ENCODE measurements at regions not wholly inside any gene's neighbourhood (a gene's known extent, or its start where the extent isn't known, plus 50 kb on each side); places are given as distances from the start of the nearest gene placed in this dataset.

DNA sequence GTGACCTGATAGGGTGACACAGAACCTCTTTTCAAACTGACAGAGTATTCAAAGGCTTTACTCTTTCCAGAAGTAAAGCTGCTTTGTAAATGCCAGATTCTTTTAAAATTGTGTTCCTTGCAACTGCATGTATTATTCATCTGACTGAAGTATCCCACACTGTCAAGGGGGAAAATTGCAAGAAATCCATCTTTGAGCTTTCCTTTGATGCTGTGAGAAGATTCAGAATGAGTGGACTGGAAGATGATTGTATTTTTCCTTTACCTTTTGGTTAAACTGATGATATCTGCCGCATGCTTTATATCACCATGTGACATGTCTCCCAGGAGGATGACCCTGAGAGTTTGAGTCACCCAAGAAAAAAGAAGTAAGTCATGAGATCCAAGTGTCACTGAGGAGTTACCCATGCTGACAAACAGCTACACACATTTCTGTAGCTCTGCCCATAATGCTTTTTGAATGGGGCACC, 250.8 kb upstream of the CBLB start:
- Histone ChIP-seq H3K27ac (no peak overlapping the region), H3K4me1 (ENCODE audit: control insufficient read depth in 1 of 2, low read depth in 2 of 2) (no peaks in the 10 kb centered on the region), H3K4me3 (no peak overlapping the region), H3K9me3 (no peaks in the 10 kb centered on the region), H3K27me3 (replicated peaks; ENCODE audit: insufficient read depth) (no peaks in the 10 kb centered on the region), H3K36me3 (no peaks in the 10 kb centered on the region)
- DNase-seq (ENCODE audit: low spot score) (no peak), ATAC-seq (ENCODE audit: insufficient number of reproducible peaks, low FRiP score, low read depth) (no peak)
- TF ChIP-seq, protein P1, sequence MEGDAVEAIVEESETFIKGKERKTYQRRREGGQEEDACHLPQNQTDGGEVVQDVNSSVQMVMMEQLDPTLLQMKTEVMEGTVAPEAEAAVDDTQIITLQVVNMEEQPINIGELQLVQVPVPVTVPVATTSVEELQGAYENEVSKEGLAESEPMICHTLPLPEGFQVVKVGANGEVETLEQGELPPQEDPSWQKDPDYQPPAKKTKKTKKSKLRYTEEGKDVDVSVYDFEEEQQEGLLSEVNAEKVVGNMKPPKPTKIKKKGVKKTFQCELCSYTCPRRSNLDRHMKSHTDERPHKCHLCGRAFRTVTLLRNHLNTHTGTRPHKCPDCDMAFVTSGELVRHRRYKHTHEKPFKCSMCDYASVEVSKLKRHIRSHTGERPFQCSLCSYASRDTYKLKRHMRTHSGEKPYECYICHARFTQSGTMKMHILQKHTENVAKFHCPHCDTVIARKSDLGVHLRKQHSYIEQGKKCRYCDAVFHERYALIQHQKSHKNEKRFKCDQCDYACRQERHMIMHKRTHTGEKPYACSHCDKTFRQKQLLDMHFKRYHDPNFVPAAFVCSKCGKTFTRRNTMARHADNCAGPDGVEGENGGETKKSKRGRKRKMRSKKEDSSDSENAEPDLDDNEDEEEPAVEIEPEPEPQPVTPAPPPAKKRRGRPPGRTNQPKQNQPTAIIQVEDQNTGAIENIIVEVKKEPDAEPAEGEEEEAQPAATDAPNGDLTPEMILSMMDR (IDR thresholded peaks at IDR 0.05), result no peak

DNA sequence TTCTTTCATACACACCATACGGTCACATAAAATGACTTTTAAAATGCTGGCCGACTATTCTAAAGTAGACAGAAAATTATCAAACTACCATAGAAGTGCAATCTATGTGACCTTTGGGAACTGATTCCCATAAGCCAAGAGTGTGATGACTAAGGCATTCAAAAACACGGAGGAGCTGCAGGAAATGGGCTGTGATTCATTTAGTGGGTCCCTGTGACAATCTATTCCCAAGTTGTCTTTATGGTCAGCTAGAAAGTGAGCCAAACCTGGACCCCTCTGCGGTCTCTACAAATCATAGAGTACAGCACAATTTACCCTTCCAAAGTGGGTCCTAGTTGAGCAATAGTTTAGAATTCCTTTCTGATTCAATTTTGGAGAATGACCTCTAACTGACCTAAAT, 251.5 kb upstream of the CBLB start:
- Histone ChIP-seq H3K9me3 (no peaks in the 10 kb centered on the region), H3K4me1 (ENCODE audit: control insufficient read depth in 1 of 2, low read depth in 2 of 2) (peaks cover 0 to 3% of the 10 kb centered on the region in 2 donors), H3K4me3 (no peak overlapping the region), H3K27me3 (replicated peaks; ENCODE audit: insufficient read depth) (no peaks in the 10 kb centered on the region), H3K27ac (no peak overlapping the region), H3K36me3 (no peaks in the 10 kb centered on the region)
- TF ChIP-seq, protein P1 (IDR thresholded peaks at IDR 0.05), result no peak
- ATAC-seq (ENCODE audit: insufficient number of reproducible peaks, low FRiP score, low read depth), result no peak
- DNase-seq (ENCODE audit: low spot score), result no peak

DNA sequence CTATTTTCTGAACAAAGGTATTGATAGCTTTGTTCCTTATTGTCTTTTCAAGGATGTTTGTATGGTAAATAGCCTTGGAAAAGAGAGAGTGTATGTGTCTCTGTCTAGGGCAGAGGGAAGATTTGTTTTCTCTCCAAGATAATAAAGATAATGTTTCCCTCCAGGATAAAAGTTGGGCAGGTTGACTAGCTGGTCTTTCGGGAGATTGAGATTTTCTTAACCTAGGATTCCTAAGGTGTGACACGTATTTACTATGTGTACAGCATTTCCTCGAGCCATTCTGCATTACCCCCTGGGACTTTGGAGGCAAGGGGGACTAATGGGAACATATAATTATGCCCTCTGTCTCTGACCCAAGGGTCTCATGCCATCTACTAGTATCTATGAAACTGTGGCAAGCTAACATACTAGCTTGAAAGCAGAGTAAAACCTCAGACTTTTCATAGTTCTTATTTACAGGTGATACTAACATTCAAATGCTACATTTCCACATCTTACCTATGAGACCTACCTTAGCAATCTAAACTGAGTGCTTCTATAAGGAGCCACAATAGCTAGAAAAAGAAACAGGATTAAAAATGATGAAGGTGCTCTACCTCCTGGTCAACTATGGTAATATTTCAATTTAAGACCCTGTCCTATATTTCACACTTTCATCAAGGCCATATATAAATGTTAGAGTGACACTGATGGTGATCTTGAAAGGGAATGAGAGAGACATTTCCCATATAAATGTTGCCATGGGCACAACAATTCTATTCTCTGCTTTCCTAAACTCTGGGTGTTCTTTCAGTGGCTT, 252.9 kb upstream of the CBLB start:
- DNase-seq (ENCODE audit: low spot score), result no peak
- ATAC-seq (ENCODE audit: insufficient number of reproducible peaks, low FRiP score, low read depth), result no peak
- TF ChIP-seq, protein P1 (IDR thresholded peaks at IDR 0.05), result no peak
- H3K36me3 ChIP-seq, result no peaks in the 10 kb centered on the region
- no peak overlapping the region for H3K27ac ChIP-seq
- H3K27me3 ChIP-seq (replicated peaks; ENCODE audit: insufficient read depth), result no peaks in the 10 kb centered on the region
- H3K4me1 ChIP-seq (ENCODE audit: control insufficient read depth in 1 of 2, low read depth in 2 of 2), result peaks cover 0 to 17% of the 10 kb centered on the region in 2 donors
- H3K4me3 ChIP-seq, result no peak overlapping the region
- H3K9me3 ChIP-seq, result no peaks in the 10 kb centered on the region

DNA sequence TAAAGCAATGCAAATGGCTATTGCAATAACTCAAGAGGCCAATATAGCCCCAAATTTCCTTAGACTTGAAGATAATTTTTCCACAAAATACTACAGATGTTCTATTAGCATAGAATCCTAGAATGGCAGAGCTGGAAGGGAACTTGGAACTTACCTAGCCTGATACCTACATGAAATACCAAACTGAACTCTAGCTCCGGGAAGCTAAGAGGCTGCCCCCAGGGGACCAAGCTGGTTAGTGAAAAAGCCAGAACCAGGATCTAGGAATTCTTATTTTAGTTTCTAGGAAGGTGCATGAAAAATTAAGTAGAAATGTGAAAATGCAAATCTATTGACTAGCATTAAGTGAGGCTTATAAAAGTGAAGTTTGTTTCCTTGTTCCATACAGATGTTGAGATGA, 256.0 kb upstream of the CBLB start:
- Histone ChIP-seq H3K9me3 (no peaks in the 10 kb centered on the region), H3K36me3 (no peaks in the 10 kb centered on the region), H3K4me1 (ENCODE audit: control insufficient read depth in 1 of 2, low read depth in 2 of 2) (peaks cover 0 to 25% of the 10 kb centered on the region in 2 donors), H3K27me3 (replicated peaks; ENCODE audit: insufficient read depth) (no peaks in the 10 kb centered on the region), H3K4me3 (no peak overlapping the region), H3K27ac (no peak overlapping the region)
- DNase-seq (ENCODE audit: low spot score), result no peak
- ATAC-seq (ENCODE audit: insufficient number of reproducible peaks, low FRiP score, low read depth), result no peak
- TF ChIP-seq, protein P1 (IDR thresholded peaks at IDR 0.05), result no peak

DNA sequence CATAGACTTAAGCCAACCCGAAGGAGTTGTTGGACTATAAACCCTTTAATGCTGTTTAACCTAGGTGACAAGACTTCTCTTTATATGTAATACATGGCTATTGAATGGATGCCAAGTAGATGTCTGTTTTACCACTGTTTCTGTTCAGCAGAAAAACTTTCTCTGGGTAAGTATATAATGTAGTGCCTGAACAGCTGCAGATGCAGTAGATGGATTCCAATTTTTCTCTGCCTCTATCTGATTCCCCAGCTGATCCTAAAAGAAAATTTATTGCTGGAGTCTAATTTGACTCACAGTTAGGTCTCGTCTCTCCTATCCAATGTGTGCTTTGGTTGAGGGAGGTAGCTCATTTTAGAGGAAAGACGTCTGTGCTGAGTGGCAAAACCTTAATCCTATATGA, 256.5 kb upstream of the CBLB start:
- ATAC-seq (ENCODE audit: insufficient number of reproducible peaks, low FRiP score, low read depth) (no peak), DNase-seq (ENCODE audit: low spot score) (no peak)
- H3K27me3 ChIP-seq (replicated peaks; ENCODE audit: insufficient read depth), result no peaks in the 10 kb centered on the region
- H3K4me3 ChIP-seq, result no peak overlapping the region
- no peaks in the 10 kb centered on the region for H3K36me3 ChIP-seq
- TF ChIP-seq, protein P1 (IDR thresholded peaks at IDR 0.05), result no peak
- peaks cover 0 to 30% of the 10 kb centered on the region in 2 donors for H3K4me1 ChIP-seq (ENCODE audit: control insufficient read depth in 1 of 2, low read depth in 2 of 2)
- no peak overlapping the region for H3K27ac ChIP-seq
- H3K9me3 ChIP-seq, result no peaks in the 10 kb centered on the region
